H9 (cell line): ENCODE measurements at regions not wholly inside any gene's neighbourhood (a gene's known extent, or its start where the extent isn't known, plus 50 kb on each side); places are given as distances from the start of the nearest gene placed in this dataset.

Source experiments
- DNase-seq: peaks from one replicate; pipeline ENCODE4 v3.0.0-alpha.2; 2017
- H2AFZ ChIP-seq: one replicate; pipeline ENCODE4 v1.6.1; 2013; ENCODE audit warnings: mild to moderate bottlenecking, low read length, control low read depth, moderate library complexity
- H2AK5ac ChIP-seq: 2 replicates; pipeline ENCODE4 v1.6.1; 2013; ENCODE audit warnings: low read length, control low read depth, mixed read lengths; ENCODE audit not compliant: insufficient read length
- H2BK120ac ChIP-seq: one replicate; pipeline ENCODE4 v1.6.1; 2013; ENCODE audit warnings: low read depth, mild to moderate bottlenecking, low read length, control low read depth, inconsistent platforms; ENCODE audit not compliant: poor library complexity, severe bottlenecking
- H2BK12ac ChIP-seq: 2 replicates; pipeline ENCODE4 v1.6.1; 2013; ENCODE audit warnings: low read length, control low read depth, mixed read lengths, low read depth; ENCODE audit not compliant: insufficient read length
- H2BK15ac ChIP-seq: 2 replicates; pipeline ENCODE4 v1.6.1; 2013; ENCODE audit warnings: low read depth, low read length, control low read depth
- H2BK20ac ChIP-seq: one replicate; pipeline ENCODE4 v1.6.1; 2013; ENCODE audit warnings: low read depth, mild to moderate bottlenecking, low read length, control low read depth, inconsistent platforms; ENCODE audit not compliant: poor library complexity, severe bottlenecking
- H2BK5ac ChIP-seq: 2 replicates; pipeline ENCODE4 v1.6.1; 2013; ENCODE audit warnings: low read length, control low read depth, mixed read lengths; ENCODE audit not compliant: insufficient read length
- H3K14ac ChIP-seq: 2 replicates; pipeline ENCODE4 v1.6.1; 2013; ENCODE audit warnings: low read length, control low read depth; ENCODE audit not compliant: insufficient read depth
- H3K18ac ChIP-seq: 2 replicates; pipeline ENCODE4 v1.6.1; 2013; ENCODE audit warnings: low read depth, mild to moderate bottlenecking, mixed read lengths, low read length, control low read depth; ENCODE audit not compliant: insufficient read length
- H3K23ac ChIP-seq: 2 replicates; pipeline ENCODE4 v1.6.1; 2013; ENCODE audit warnings: low read length, control low read depth, mixed read lengths, low read depth; ENCODE audit not compliant: insufficient read length
- H3K23me2 ChIP-seq: 2 replicates; pipeline ENCODE4 v1.6.1; 2013; ENCODE audit warnings: low read depth, mild to moderate bottlenecking, mixed read lengths, low read length, control low read depth; ENCODE audit not compliant: insufficient read length, poor library complexity, severe bottlenecking
- H3K27ac ChIP-seq: 2 replicates; pipeline ENCODE4 v1.5.1; 2013; ENCODE audit warnings: low read length, control low read depth, mixed read lengths, low read depth; ENCODE audit not compliant: insufficient read length
- H3K27me3 ChIP-seq: 2 replicates; pipeline ENCODE4 v1.6.1; 2013; ENCODE audit warnings: low read length, control low read depth, inconsistent platforms; ENCODE audit not compliant: insufficient read depth
- H3K4ac ChIP-seq: 2 replicates; pipeline ENCODE4 v1.6.1; 2013; ENCODE audit warnings: low read depth, mild to moderate bottlenecking, control low read depth, inconsistent platforms, low read length, moderate library complexity
- H3K4me1 ChIP-seq: 2 replicates; pipeline ENCODE4 v1.6.1; 2013; ENCODE audit warnings: low read length, control low read depth, inconsistent platforms; ENCODE audit not compliant: insufficient read depth
- H3K4me2 ChIP-seq: 2 replicates; pipeline ENCODE4 v1.6.1; 2013; ENCODE audit warnings: low read length, control low read depth, mixed read lengths; ENCODE audit not compliant: insufficient read length, insufficient read depth
- H3K56ac ChIP-seq: 2 replicates; pipeline ENCODE4 v1.6.1; 2013; ENCODE audit warnings: low read depth, mild to moderate bottlenecking, mixed read lengths, low read length, control low read depth; ENCODE audit not compliant: insufficient read length
- H3K79me1 ChIP-seq: 2 replicates; pipeline ENCODE4 v1.6.1; 2013; ENCODE audit warnings: low read depth, mild to moderate bottlenecking, moderate library complexity, low read length, control low read depth, inconsistent platforms; ENCODE audit not compliant: insufficient read depth, poor library complexity, severe bottlenecking
- H3K79me2 ChIP-seq: 2 replicates; pipeline ENCODE4 v1.6.1; 2013; ENCODE audit warnings: low read length, control low read depth, inconsistent platforms; ENCODE audit not compliant: insufficient read depth
- H3K9ac ChIP-seq: 2 replicates; pipeline ENCODE4 v1.6.1; 2013; ENCODE audit warnings: low read length, control low read depth, mixed read lengths; ENCODE audit not compliant: insufficient read length; ENCODE audit errors: extremely low read depth
- H3K9me3 ChIP-seq: one replicate; pipeline ENCODE4 v1.6.1; 2013; ENCODE audit warnings: low read depth, low read length, inconsistent platforms; ENCODE audit not compliant: control insufficient read depth
- H3T11ph ChIP-seq: one replicate; pipeline ENCODE4 v1.6.1; 2013; ENCODE audit warnings: mild to moderate bottlenecking, low read length, control low read depth, inconsistent platforms
- H4K20me1 ChIP-seq: one replicate; pipeline ENCODE4 v1.6.1; 2013; ENCODE audit not compliant: control insufficient read depth, insufficient read length, insufficient read depth
- H4K5ac ChIP-seq: 2 replicates; pipeline ENCODE4 v1.6.1; 2013; ENCODE audit warnings: low read depth, mild to moderate bottlenecking, mixed read lengths, low read length, control low read depth; ENCODE audit not compliant: insufficient read length
- H4K8ac ChIP-seq: replicated peaks from 2 replicates; pipeline ENCODE4 v1.6.1; 2013; ENCODE audit warnings: low read length, control low read depth, mixed read lengths, low read depth; ENCODE audit not compliant: insufficient read length
- H4K91ac ChIP-seq: 2 replicates; pipeline ENCODE4 v1.6.1; 2013; ENCODE audit warnings: low read depth, mild to moderate bottlenecking, moderate library complexity, mixed read lengths, low read length, control low read depth; ENCODE audit not compliant: insufficient read length
- H3K27ac Mint-ChIP-seq, 3 experiments: 2 replicates in 2 of 3; 3 replicates in 1 of 3; pipeline ENCODE4 v1.8.0; 2020 to 2021; ENCODE audit warnings: mixed read lengths in 3 of 3, mild to moderate bottlenecking in 1 of 3, moderate library complexity in 1 of 3
- H3K27me3 Mint-ChIP-seq: 2 replicates; pipeline ENCODE4 v1.8.0; 2021; ENCODE audit warnings: low read depth, mild to moderate bottlenecking, moderate library complexity, mixed read lengths
- H3K36me3 Mint-ChIP-seq, 3 experiments: 2 replicates in 2 of 3; 3 replicates in 1 of 3; pipeline ENCODE4 v1.8.0; 2020 to 2021; ENCODE audit warnings: low read depth in 3 of 3, mixed read lengths in 3 of 3; ENCODE audit not compliant: insufficient read depth in 1 of 3
- H3K4me1 Mint-ChIP-seq, 2 experiments: 2 replicates each; pipeline ENCODE4 v1.8.0; 2020; ENCODE audit warnings: mixed read lengths in 2 of 2
- H3K4me3 Mint-ChIP-seq, 2 experiments: 2 replicates in 1 of 2; 3 replicates in 1 of 2; pipeline ENCODE4 v1.8.0; 2020 to 2021; ENCODE audit warnings: mild to moderate bottlenecking in 2 of 2, mixed read lengths in 2 of 2, moderate library complexity in 1 of 2
- H3K9me3 Mint-ChIP-seq, 2 experiments: 2 replicates in 1 of 2; 3 replicates in 1 of 2; pipeline ENCODE4 v1.8.0; 2020; ENCODE audit warnings: mild to moderate bottlenecking in 2 of 2, mixed read lengths in 2 of 2, moderate library complexity in 1 of 2
- WGBS: extraction: QIAGEN DNeasy Blood & Tissue Kit; methylation state at CpG from one replicate; pipeline ENCODE4 v1.1.7; 2013; ENCODE audit warnings: missing lambda C conversion rate, low lambda C conversion rate, mixed read lengths; ENCODE audit not compliant: insufficient read length; ENCODE audit errors: extremely low coverage; 5-methylcytosine and 5-hydroxymethylcytosine counted together
- TF ChIP-seq, protein P1 (sequence below): fragments of 200-600 bp; sonication (generic); conservative IDR thresholded peaks from 3 replicates; pipeline ENCODE4 v1.8.0; 2021; ENCODE audit warnings: antibody characterized with exemption, mild to moderate bottlenecking

DNA sequence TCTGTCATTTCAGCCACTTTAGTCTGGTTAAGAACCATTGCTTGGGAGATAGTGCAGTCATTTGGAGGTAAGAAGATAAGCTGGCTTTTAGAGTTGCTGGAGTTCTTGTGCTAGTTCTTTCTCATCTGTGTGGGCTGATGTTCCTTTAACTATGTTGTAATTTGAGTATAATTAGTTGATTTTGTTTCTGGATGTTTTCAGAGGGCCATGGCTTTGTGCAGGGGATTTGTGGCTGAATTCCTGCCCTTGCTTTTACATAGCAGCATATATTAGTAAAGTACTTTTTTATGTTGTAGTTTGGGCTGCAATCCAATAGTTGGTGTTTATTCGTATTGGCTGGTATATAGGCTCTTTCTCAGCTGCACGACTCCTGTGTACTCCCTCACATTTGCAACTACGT, 339.6 kb downstream of the ANKRD50 start:
- Histone ChIP-seq H3K56ac (no peak overlapping the region), H4K20me1 (no peaks in the 10 kb centered on the region), H3K79me1 (no peaks in the 10 kb centered on the region), H3K9ac (no peak overlapping the region), H2BK20ac (no peak overlapping the region), H3K27ac (no peak overlapping the region), H3K9me3 (no peaks in the 10 kb centered on the region), H3K23me2 (no peaks in the 10 kb centered on the region), H4K91ac (no peak overlapping the region), H3T11ph (no peak overlapping the region), H3K4me1 (no peaks in the 10 kb centered on the region), H3K4me2 (no peak overlapping the region), H2BK120ac (no peak overlapping the region), H2AFZ (no peak overlapping the region), H4K5ac (no peak overlapping the region), H3K4ac (no peak overlapping the region), H4K8ac (no peak overlapping the region), H2AK5ac (no peak overlapping the region), H3K27me3 (no peaks in the 10 kb centered on the region), H2BK15ac (no peak overlapping the region), H3K18ac (no peak overlapping the region), H3K79me2 (no peaks in the 10 kb centered on the region), H2BK12ac (no peak overlapping the region), H3K23ac (no peak overlapping the region), H2BK5ac (no peak overlapping the region), H3K14ac (no peak overlapping the region)
- Mint-ChIP-seq H3K36me3 (peaks cover 4 to 20% (median 7%) of the 10 kb centered on the region in 3 experiments), H3K9me3 (peaks cover 11 to 20% of the 10 kb centered on the region in 2 experiments), H3K4me3 (no peak overlapping the region), H3K27ac (no peak overlapping the region; a peak in 1 of 7 replicates), H3K4me1 (no peaks in the 10 kb centered on the region), H3K27me3 (no peaks in the 10 kb centered on the region)
- no peak for DNase-seq
- no CpG with 5 or more reads among the region's 3 CpGs for WGBS
- TF ChIP-seq, protein P1, sequence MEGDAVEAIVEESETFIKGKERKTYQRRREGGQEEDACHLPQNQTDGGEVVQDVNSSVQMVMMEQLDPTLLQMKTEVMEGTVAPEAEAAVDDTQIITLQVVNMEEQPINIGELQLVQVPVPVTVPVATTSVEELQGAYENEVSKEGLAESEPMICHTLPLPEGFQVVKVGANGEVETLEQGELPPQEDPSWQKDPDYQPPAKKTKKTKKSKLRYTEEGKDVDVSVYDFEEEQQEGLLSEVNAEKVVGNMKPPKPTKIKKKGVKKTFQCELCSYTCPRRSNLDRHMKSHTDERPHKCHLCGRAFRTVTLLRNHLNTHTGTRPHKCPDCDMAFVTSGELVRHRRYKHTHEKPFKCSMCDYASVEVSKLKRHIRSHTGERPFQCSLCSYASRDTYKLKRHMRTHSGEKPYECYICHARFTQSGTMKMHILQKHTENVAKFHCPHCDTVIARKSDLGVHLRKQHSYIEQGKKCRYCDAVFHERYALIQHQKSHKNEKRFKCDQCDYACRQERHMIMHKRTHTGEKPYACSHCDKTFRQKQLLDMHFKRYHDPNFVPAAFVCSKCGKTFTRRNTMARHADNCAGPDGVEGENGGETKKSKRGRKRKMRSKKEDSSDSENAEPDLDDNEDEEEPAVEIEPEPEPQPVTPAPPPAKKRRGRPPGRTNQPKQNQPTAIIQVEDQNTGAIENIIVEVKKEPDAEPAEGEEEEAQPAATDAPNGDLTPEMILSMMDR: no peak
